ENCODE measurements at regions not wholly inside any gene's neighbourhood (a gene's known extent, or its start where the extent isn't known, plus 50 kb on each side); places are given as distances from the start of the nearest gene placed in this dataset.

- Histone ChIP-seq H3K4me1 (no peaks in the 10 kb centered on the region), H3K4me3 (no peak overlapping the region), H3K27me3 (no peaks in the 10 kb centered on the region), H3K9me3 (peaks cover 2 to 3% of the 10 kb centered on the region in 2 donors), H3K36me3 (no peaks in the 10 kb centered on the region), H3K27ac (no peak overlapping the region)
- in situ Hi-C loops (cut with MboI; ENCODE audit: low pct_ligation_motif_present in 1 of 4, low pct_unique_long_range_greater_than_20kb in 1 of 4, low sequenced_read_pairs in 3 of 4), result no loop called here
- intact Hi-C loops (cut with DNase I; ENCODE audit: low total_unique reads), result no loop called here
- DNase-seq, result no peak
- no peak for TF ChIP-seq POLR2A (IDR thresholded peaks at IDR 0.05)
- no peak for TF ChIP-seq POLR2AphosphoS5 (IDR thresholded peaks at IDR 0.05)
- no peak for TF ChIP-seq CTCF (IDR thresholded peaks at IDR 0.05)
- TF ChIP-seq EP300 (IDR thresholded peaks at IDR 0.05; ENCODE audit: low read depth), result no peak
Measured at GRCh38 chr13:60851378-60851777, 454.4 kb downstream of the TDRD3 start.

GRCh38 chr13:60850526-60850925 is 453.5 kb downstream of the TDRD3 start:
- WGBS, 2 donors (ENCODE audit: low coverage in 1 of 2), result 44 to 60% methylated on average over 2 of the region's 2 CpGs
- no peak overlapping the region for H3K27ac ChIP-seq
- H3K4me3 ChIP-seq, result no peak overlapping the region
- no peaks in the 10 kb centered on the region for H3K36me3 ChIP-seq
- intact Hi-C loops (cut with DNase I; ENCODE audit: low total_unique reads) (no loop called here), in situ Hi-C loops (cut with MboI; ENCODE audit: low pct_ligation_motif_present in 1 of 4, low pct_unique_long_range_greater_than_20kb in 1 of 4, low sequenced_read_pairs in 3 of 4) (no loop called here)
- peaks cover 2 to 4% of the 10 kb centered on the region in 2 donors for H3K9me3 ChIP-seq
- DNase-seq, result no peak
- H3K4me1 ChIP-seq, result no peaks in the 10 kb centered on the region
- no peaks in the 10 kb centered on the region for H3K27me3 ChIP-seq
- TF ChIP-seq EP300 (IDR thresholded peaks at IDR 0.05; ENCODE audit: low read depth) (no peak), POLR2AphosphoS5 (IDR thresholded peaks at IDR 0.05) (no peak), POLR2A (IDR thresholded peaks at IDR 0.05) (no peak), CTCF (IDR thresholded peaks at IDR 0.05) (no peak)

GRCh38 chr13:60838581-60838980 is 441.6 kb downstream of the TDRD3 start:
- H3K4me1 ChIP-seq, result no peaks in the 10 kb centered on the region
- in situ Hi-C loops (cut with MboI; ENCODE audit: low pct_ligation_motif_present in 1 of 4, low pct_unique_long_range_greater_than_20kb in 1 of 4, low sequenced_read_pairs in 3 of 4), result no loop called here
- H3K27me3 ChIP-seq, result no peaks in the 10 kb centered on the region
- H3K9me3 ChIP-seq, result no peaks in the 10 kb centered on the region
- WGBS, 2 donors (ENCODE audit: low coverage in 1 of 2), result 14 to 17% methylated on average over 3 of the region's 3 CpGs
- H3K4me3 ChIP-seq, result no peak overlapping the region
- H3K27ac ChIP-seq, result no peak overlapping the region
- no peak for DNase-seq
- TF ChIP-seq EP300 (IDR thresholded peaks at IDR 0.05; ENCODE audit: low read depth), result no peak
- no peak for TF ChIP-seq POLR2AphosphoS5 (IDR thresholded peaks at IDR 0.05)
- no peak for TF ChIP-seq POLR2A (IDR thresholded peaks at IDR 0.05)
- TF ChIP-seq CTCF (IDR thresholded peaks at IDR 0.05), result no peak
- intact Hi-C loops (cut with DNase I; ENCODE audit: low total_unique reads), result no loop called here
- no peaks in the 10 kb centered on the region for H3K36me3 ChIP-seq

- no peaks in the 10 kb centered on the region for H3K9me3 ChIP-seq
- no peaks in the 10 kb centered on the region for H3K4me1 ChIP-seq
- DNase-seq, result no peak
- intact Hi-C loops (cut with DNase I; ENCODE audit: low total_unique reads) (no loop called here), in situ Hi-C loops (cut with MboI; ENCODE audit: low pct_ligation_motif_present in 1 of 4, low pct_unique_long_range_greater_than_20kb in 1 of 4, low sequenced_read_pairs in 3 of 4) (no loop called here)
- H3K27ac ChIP-seq, result no peak overlapping the region
- H3K36me3 ChIP-seq, result no peaks in the 10 kb centered on the region
- no peak overlapping the region for H3K4me3 ChIP-seq
- 47 to 56% methylated on average over 1 of the region's 1 CpG for WGBS, 2 donors (ENCODE audit: low coverage in 1 of 2)
- TF ChIP-seq CTCF (IDR thresholded peaks at IDR 0.05) (no peak), EP300 (IDR thresholded peaks at IDR 0.05; ENCODE audit: low read depth) (no peak), POLR2A (IDR thresholded peaks at IDR 0.05) (no peak), POLR2AphosphoS5 (IDR thresholded peaks at IDR 0.05) (no peak)
- H3K27me3 ChIP-seq, result no peaks in the 10 kb centered on the region
Measured at GRCh38 chr13:60837806-60838205, 440.8 kb downstream of the TDRD3 start.

Data from transverse colon (tissue), 4 donors.